DOHH2 (cell line): ENCODE measurements at regions not wholly inside any gene's neighbourhood (a gene's known extent, or its start where the extent isn't known, plus 50 kb on each side); places are given as distances from the start of the nearest gene placed in this dataset.
"Not testable (repeated sequence)": the region's sequence is repeated elsewhere in the genome, so short reads cannot be mapped to it uniquely, and the experiment has no call there.

Source experiments
- H3F3A ChIP-seq: fragments of 200-600 bp; sonication (generic), shearing (Covaris generic); 2 replicates; pipeline ENCODE4 v1.6.0; 2016; ENCODE audit warnings: antibody characterized with exemption, mild to moderate bottlenecking; ENCODE audit not compliant: control insufficient read depth, insufficient read depth
- H3K27ac ChIP-seq: fragments of 200-600 bp; sonication (generic); 2 replicates; pipeline ENCODE4 v1.5.1; 2014; ENCODE audit warnings: low read depth, mild to moderate bottlenecking, low read length, moderate library complexity
- H3K27me3 ChIP-seq: fragments of 200-600 bp; sonication (generic); 2 replicates; pipeline ENCODE4 v1.6.1; 2014; ENCODE audit warnings: mild to moderate bottlenecking, low read length, mixed read lengths; ENCODE audit not compliant: control insufficient read depth
- H3K36me3 ChIP-seq: fragments of 200-600 bp; sonication (generic); 2 replicates; pipeline ENCODE4 v1.6.1; 2014; ENCODE audit warnings: mild to moderate bottlenecking, low read length, moderate library complexity, mixed read lengths; ENCODE audit not compliant: control insufficient read depth
- H3K4me1 ChIP-seq: fragments of 200-600 bp; sonication (generic); 2 replicates; pipeline ENCODE4 v1.6.1; 2014; ENCODE audit warnings: mild to moderate bottlenecking, low read length, mixed read lengths; ENCODE audit not compliant: control insufficient read depth
- H3K4me2 ChIP-seq: fragments of 200-600 bp; sonication (generic); 2 replicates; pipeline ENCODE4 v1.6.0; 2014; ENCODE audit warnings: mild to moderate bottlenecking, low read length, moderate library complexity
- H3K4me3 ChIP-seq: fragments of 200-600 bp; sonication (generic); 2 replicates; pipeline ENCODE4 v1.5.1; 2014; ENCODE audit warnings: mild to moderate bottlenecking, low read length, mixed read lengths
- H3K79me2 ChIP-seq: fragments of 200-600 bp; sonication (generic); 2 replicates; pipeline ENCODE4 v1.6.1; 2014; ENCODE audit warnings: mild to moderate bottlenecking, low read length, mixed read lengths; ENCODE audit not compliant: control insufficient read depth
- H3K9me2 ChIP-seq: fragments of 200-600 bp; sonication (generic); replicated peaks from 2 replicates; pipeline ENCODE4 v1.6.1; 2014; ENCODE audit warnings: mild to moderate bottlenecking, low read length, mixed read lengths; ENCODE audit not compliant: control insufficient read depth
- H3K9me3 ChIP-seq: fragments of 200-600 bp; sonication (generic); 2 replicates; pipeline ENCODE4 v1.6.1; 2014; ENCODE audit warnings: antibody characterized with exemption, low read length, mixed read lengths; ENCODE audit not compliant: control insufficient read depth, insufficient read depth
- H4K20me1 ChIP-seq: fragments of 200-600 bp; sonication (generic); 2 replicates; pipeline ENCODE4 v1.6.0; 2014; ENCODE audit warnings: low read depth, mild to moderate bottlenecking, antibody characterized with exemption, low read length, moderate library complexity; ENCODE audit not compliant: control insufficient read depth, insufficient read depth
- EZH2phosphoT487 ChIP-seq: fragments of 200-600 bp; sonication (generic); IDR thresholded peaks from 2 replicates; pipeline ENCODE4 v1.6.1; 2017; ENCODE audit warnings: borderline replicate concordance, mild to moderate bottlenecking, antibody characterized with exemption, low read length, moderate library complexity, mixed read lengths
- TF ChIP-seq, protein P1 (sequence below): fragments of 200-600 bp; sonication (generic); IDR thresholded peaks from one replicate; pipeline ENCODE4 v1.5.1; 2014; ENCODE audit warnings: antibody characterized with exemption, mild to moderate bottlenecking, low read depth, low read length; ENCODE audit not compliant: poor library complexity, severe bottlenecking

DNA sequence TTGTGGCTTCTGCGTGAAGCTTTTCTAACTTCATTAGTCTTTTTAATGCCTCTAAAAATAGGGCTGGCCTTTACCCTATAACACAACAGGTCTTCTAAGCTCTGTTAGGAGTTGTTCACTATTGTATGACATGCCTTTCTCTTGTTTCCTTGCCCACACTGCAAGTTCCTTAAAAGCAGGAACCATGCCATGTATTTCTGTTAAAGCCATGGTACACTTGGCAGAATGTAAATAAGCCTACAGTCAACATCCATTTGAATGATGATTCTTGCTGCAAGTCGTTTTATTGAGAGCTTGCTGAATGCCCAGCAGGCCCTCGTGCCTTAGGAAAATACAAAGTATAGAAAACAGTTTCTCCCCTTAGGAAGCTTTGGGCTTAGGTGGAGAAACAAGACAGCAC is 214.6 kb downstream of the DUSP10 start:
- Histone ChIP-seq H3K4me1 (no peaks in the 10 kb centered on the region), H3K9me3 (no peaks in the 10 kb centered on the region), H3F3A (no peaks in the 10 kb centered on the region), H3K79me2 (no peaks in the 10 kb centered on the region), H3K9me2 (no peaks in the 10 kb centered on the region), H4K20me1 (no peaks in the 10 kb centered on the region), H3K4me3 (no peak overlapping the region), H3K27me3 (no peaks in the 10 kb centered on the region), H3K4me2 (no peak overlapping the region), H3K36me3 (no peaks in the 10 kb centered on the region), H3K27ac (no peak overlapping the region)
- TF ChIP-seq EZH2phosphoT487, result no peak
- TF ChIP-seq, protein P1, sequence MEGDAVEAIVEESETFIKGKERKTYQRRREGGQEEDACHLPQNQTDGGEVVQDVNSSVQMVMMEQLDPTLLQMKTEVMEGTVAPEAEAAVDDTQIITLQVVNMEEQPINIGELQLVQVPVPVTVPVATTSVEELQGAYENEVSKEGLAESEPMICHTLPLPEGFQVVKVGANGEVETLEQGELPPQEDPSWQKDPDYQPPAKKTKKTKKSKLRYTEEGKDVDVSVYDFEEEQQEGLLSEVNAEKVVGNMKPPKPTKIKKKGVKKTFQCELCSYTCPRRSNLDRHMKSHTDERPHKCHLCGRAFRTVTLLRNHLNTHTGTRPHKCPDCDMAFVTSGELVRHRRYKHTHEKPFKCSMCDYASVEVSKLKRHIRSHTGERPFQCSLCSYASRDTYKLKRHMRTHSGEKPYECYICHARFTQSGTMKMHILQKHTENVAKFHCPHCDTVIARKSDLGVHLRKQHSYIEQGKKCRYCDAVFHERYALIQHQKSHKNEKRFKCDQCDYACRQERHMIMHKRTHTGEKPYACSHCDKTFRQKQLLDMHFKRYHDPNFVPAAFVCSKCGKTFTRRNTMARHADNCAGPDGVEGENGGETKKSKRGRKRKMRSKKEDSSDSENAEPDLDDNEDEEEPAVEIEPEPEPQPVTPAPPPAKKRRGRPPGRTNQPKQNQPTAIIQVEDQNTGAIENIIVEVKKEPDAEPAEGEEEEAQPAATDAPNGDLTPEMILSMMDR, result no peak

DNA sequence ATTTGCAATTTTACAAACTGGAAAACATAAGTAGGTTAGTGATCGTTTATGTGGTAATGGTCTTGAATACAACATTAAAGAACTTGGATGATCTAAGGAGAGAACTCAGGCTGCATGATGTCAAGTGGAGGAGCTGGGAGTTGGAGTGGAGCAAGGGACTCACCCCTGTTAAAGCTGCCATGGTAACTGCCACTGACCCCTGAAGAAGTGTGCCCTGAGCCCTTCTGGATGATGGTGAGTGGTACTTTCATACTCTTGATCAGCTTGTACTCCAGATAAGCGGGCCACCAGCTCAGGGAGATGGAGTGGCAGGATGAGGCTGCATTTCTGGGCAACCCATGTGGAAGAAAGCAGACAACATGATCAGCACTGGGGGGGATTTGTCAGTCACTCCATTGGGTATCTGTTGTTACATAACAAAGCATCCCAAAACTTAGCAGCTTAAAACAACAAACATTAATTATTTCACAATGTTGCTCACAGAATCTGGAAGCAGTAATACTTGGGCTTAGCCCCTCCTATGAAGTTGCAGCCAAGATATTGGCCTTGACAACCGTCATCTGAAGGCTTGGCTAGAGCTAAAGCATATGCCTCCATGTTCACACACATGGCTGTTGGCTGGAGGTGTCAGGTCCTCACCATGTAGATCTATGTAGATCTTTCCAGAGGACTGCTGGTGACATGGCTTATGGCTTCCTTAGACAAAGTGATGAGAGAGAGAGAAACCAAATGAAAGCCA is 213.8 kb downstream of the DUSP10 start:
- Histone ChIP-seq H3K4me3 (no peak overlapping the region), H3K27ac (no peak overlapping the region), H3K4me1 (no peaks in the 10 kb centered on the region), H3F3A (no peaks in the 10 kb centered on the region), H3K4me2 (no peak overlapping the region), H3K36me3 (no peaks in the 10 kb centered on the region), H3K27me3 (no peaks in the 10 kb centered on the region), H3K9me3 (no peaks in the 10 kb centered on the region), H3K79me2 (no peaks in the 10 kb centered on the region), H3K9me2 (no peaks in the 10 kb centered on the region), H4K20me1 (no peaks in the 10 kb centered on the region)
- TF ChIP-seq EZH2phosphoT487, result no peak
- TF ChIP-seq, protein P1, result no peak

DNA sequence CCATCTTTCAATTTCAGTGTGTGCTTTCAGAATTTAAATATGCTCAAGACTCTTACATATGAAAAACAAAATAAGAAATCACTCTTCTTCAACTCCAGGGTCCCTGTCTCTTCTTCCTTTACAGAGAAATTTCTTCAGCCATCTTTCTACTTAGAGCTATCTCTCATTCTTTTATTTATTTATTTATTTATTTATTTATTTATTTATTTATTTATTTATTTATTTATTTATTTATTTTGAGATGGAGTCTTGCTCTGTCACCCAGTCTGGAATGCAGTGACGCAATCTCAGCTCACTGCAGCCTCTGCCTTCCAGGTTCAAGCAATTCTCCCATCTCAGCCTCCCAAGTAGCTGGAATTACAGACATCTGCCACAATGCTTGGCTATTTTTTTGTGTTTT is 211.7 kb downstream of the DUSP10 start:
- H3K79me2 ChIP-seq, H3K9me2 ChIP-seq, H3F3A ChIP-seq: not testable (repeated sequence)

DNA sequence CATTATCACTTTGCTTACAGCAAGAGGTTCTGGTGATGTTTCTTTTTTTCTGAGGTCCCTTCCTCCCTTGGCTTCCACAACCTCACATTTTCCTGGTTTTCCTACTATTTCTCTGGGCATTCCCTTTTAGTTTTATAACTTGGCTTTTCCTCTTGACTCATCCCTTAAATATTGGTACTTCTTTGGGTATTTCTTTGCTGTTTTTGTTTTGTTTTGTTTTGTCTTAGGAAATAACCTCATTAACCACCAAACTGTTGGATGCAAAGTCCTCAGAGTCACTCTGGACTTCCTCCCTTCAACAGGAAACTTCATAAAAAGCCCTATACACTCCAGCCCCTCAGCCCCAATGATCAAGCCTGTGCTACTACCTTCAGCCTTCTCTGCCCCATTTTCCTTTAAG is 211.1 kb downstream of the DUSP10 start:
- Histone ChIP-seq H3K4me2 (no peak overlapping the region), H3K9me3 (no peaks in the 10 kb centered on the region), H3K27ac (no peak overlapping the region), H3K79me2 (no peaks in the 10 kb centered on the region), H3K36me3 (no peaks in the 10 kb centered on the region), H4K20me1 (no peaks in the 10 kb centered on the region), H3F3A (no peaks in the 10 kb centered on the region), H3K4me1 (no peaks in the 10 kb centered on the region), H3K9me2 (no peaks in the 10 kb centered on the region), H3K27me3 (no peaks in the 10 kb centered on the region; the same call in none of the 2 replicates), H3K4me3 (no peak overlapping the region)
- TF ChIP-seq EZH2phosphoT487, result no peak

More for the DNA sequence above, 211.7 kb downstream of the DUSP10 start:
- H3K27ac ChIP-seq, H3K4me3 ChIP-seq, H4K20me1 ChIP-seq, H3K4me2 ChIP-seq, H3K9me3 ChIP-seq, H3K4me1 ChIP-seq, H3K27me3 ChIP-seq, H3K36me3 ChIP-seq: not testable (repeated sequence)
